DOHH2 (cell line): ENCODE measurements at regions not wholly inside any gene's neighbourhood (a gene's known extent, or its start where the extent isn't known, plus 50 kb on each side); places are given as distances from the start of the nearest gene placed in this dataset.

ENCODE experiments used
- EZH2phosphoT487 ChIP-seq: fragments of 200-600 bp; sonication (generic); IDR thresholded peaks from 2 replicates; pipeline ENCODE4 v1.6.1; 2017; ENCODE audit warnings: borderline replicate concordance, mild to moderate bottlenecking, antibody characterized with exemption, low read length, moderate library complexity, mixed read lengths
- TF ChIP-seq, protein P1 (sequence below): fragments of 200-600 bp; sonication (generic); IDR thresholded peaks from one replicate; pipeline ENCODE4 v1.5.1; 2014; ENCODE audit warnings: antibody characterized with exemption, mild to moderate bottlenecking, low read depth, low read length; ENCODE audit not compliant: poor library complexity, severe bottlenecking

DNA sequence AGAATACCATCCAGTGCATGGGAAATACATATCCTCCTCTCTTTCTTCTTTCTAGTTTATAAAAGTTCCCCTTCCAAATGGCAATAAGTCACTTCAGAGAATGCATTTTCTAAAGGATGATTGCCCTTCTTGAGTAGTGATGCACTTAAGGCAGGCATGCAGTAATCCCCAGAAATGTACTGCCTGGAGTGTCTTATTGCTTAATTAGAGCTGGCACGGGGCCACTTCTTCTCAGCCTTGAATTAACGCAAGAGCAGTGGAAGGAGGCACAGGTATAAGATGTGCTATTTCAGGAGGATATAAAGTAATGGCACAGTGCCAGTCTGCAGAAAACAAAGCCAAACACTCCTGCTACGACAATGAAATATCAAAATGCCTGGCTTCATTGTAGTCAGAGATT is 371.4 kb upstream of the FAM241A start:
- TF ChIP-seq, protein P1, sequence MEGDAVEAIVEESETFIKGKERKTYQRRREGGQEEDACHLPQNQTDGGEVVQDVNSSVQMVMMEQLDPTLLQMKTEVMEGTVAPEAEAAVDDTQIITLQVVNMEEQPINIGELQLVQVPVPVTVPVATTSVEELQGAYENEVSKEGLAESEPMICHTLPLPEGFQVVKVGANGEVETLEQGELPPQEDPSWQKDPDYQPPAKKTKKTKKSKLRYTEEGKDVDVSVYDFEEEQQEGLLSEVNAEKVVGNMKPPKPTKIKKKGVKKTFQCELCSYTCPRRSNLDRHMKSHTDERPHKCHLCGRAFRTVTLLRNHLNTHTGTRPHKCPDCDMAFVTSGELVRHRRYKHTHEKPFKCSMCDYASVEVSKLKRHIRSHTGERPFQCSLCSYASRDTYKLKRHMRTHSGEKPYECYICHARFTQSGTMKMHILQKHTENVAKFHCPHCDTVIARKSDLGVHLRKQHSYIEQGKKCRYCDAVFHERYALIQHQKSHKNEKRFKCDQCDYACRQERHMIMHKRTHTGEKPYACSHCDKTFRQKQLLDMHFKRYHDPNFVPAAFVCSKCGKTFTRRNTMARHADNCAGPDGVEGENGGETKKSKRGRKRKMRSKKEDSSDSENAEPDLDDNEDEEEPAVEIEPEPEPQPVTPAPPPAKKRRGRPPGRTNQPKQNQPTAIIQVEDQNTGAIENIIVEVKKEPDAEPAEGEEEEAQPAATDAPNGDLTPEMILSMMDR = no peak
- TF ChIP-seq EZH2phosphoT487 = no peak
